ENCODE measurements at regions not wholly inside any gene's neighbourhood (a gene's known extent, or its start where the extent isn't known, plus 50 kb on each side); places are given as distances from the start of the nearest gene placed in this dataset.
A peak's percentile ranks its signal among the peaks of the same experiment; 100 is the strongest.
"Not testable (repeated sequence)": the region's sequence is repeated elsewhere in the genome, so short reads cannot be mapped to it uniquely, and the experiment has no call there.

- no peak for DNase-seq
- in situ Hi-C loops (cut with MboI; ENCODE audit: low pct_unique_long_range_greater_than_20kb, low sequenced_read_pairs), result no loop called here
These were observed 498.7 kb upstream of the PABPC4L start for GRCh38 chr4:134700251-134700650.

- in situ Hi-C loops (cut with MboI; ENCODE audit: low pct_unique_long_range_greater_than_20kb, low sequenced_read_pairs); DNase-seq: not testable (repeated sequence)
These were observed 497.2 kb upstream of the PABPC4L start for GRCh38 chr4:134698831-134699230.

- DNase-seq, result no peak
- in situ Hi-C loops (cut with MboI; ENCODE audit: low pct_unique_long_range_greater_than_20kb, low sequenced_read_pairs), result no loop called here
These were observed 493.8 kb upstream of the PABPC4L start for GRCh38 chr4:134695433-134695832.

GRCh38 chr4:134691915-134692314, 490.3 kb upstream of the PABPC4L start:
- in situ Hi-C loops (cut with MboI; ENCODE audit: low pct_unique_long_range_greater_than_20kb, low sequenced_read_pairs), result no loop called here
- DNase-seq, result no peak

GRCh38 chr4:134687646-134688628, 486.3 kb upstream of the PABPC4L start:
- in situ Hi-C loops (cut with MboI; ENCODE audit: low pct_unique_long_range_greater_than_20kb, low sequenced_read_pairs), result no loop called here
- no peak for DNase-seq

GRCh38 chr4:134677209-134677814, 475.7 kb upstream of the PABPC4L start:
- no peak for DNase-seq
- in situ Hi-C loops (cut with MboI; ENCODE audit: low pct_unique_long_range_greater_than_20kb, low sequenced_read_pairs), result no loop called here

GRCh38 chr4:134668237-134668636, 466.6 kb upstream of the PABPC4L start:
- DNase-seq, result no peak
- in situ Hi-C loops (cut with MboI; ENCODE audit: low pct_unique_long_range_greater_than_20kb, low sequenced_read_pairs), result no loop called here

- in situ Hi-C loops (cut with MboI; ENCODE audit: low pct_unique_long_range_greater_than_20kb, low sequenced_read_pairs), result no loop called here
- DNase-seq, result no peak
These were observed 465.1 kb upstream of the PABPC4L start for GRCh38 chr4:134666640-134667039.

- no peak for DNase-seq
- in situ Hi-C loops (cut with MboI; ENCODE audit: low pct_unique_long_range_greater_than_20kb, low sequenced_read_pairs), result no loop called here
These were observed 463.8 kb upstream of the PABPC4L start for GRCh38 chr4:134665429-134665828.

- no peak for DNase-seq
These were observed 462.2 kb upstream of the PABPC4L start for GRCh38 chr4:134663742-134664141.

GRCh38 chr4:134650461-134650860, 448.9 kb upstream of the PABPC4L start:
- in situ Hi-C loops (cut with MboI; ENCODE audit: low pct_unique_long_range_greater_than_20kb, low sequenced_read_pairs), result no loop called here
- DNase-seq, result no peak

More at GRCh38 chr4:134663742-134664141, 462.2 kb upstream of the PABPC4L start:
- in situ Hi-C loops (cut with MboI; ENCODE audit: low pct_unique_long_range_greater_than_20kb, low sequenced_read_pairs), result no loop called here

GRCh38 chr4:134645778-134646177, 444.2 kb upstream of the PABPC4L start:
- DNase-seq, result no peak
- in situ Hi-C loops (cut with MboI; ENCODE audit: low pct_unique_long_range_greater_than_20kb, low sequenced_read_pairs), result no loop called here

GRCh38 chr4:134636338-134637051, 434.9 kb upstream of the PABPC4L start:
- in situ Hi-C loops (cut with MboI; ENCODE audit: low pct_unique_long_range_greater_than_20kb, low sequenced_read_pairs), result no loop called here
- DNase-seq, result peak; percentile 45

- no peak for DNase-seq
- in situ Hi-C loops (cut with MboI; ENCODE audit: low pct_unique_long_range_greater_than_20kb, low sequenced_read_pairs), result no loop called here
These were observed 432.7 kb upstream of the PABPC4L start for GRCh38 chr4:134634301-134634700.

GRCh38 chr4:134632056-134632455, 430.5 kb upstream of the PABPC4L start:
- no peak for DNase-seq
- in situ Hi-C loops (cut with MboI; ENCODE audit: low pct_unique_long_range_greater_than_20kb, low sequenced_read_pairs), result no loop called here

- in situ Hi-C loops (cut with MboI; ENCODE audit: low pct_unique_long_range_greater_than_20kb, low sequenced_read_pairs), result no loop called here
- no peak for DNase-seq
These were observed 426.5 kb upstream of the PABPC4L start for GRCh38 chr4:134628066-134628465.

GRCh38 chr4:134627366-134627765, 425.8 kb upstream of the PABPC4L start:
- in situ Hi-C loops (cut with MboI; ENCODE audit: low pct_unique_long_range_greater_than_20kb, low sequenced_read_pairs), result no loop called here
- DNase-seq, result no peak

GRCh38 chr4:134624365-134624764, 422.8 kb upstream of the PABPC4L start:
- no peak for DNase-seq
- in situ Hi-C loops (cut with MboI; ENCODE audit: low pct_unique_long_range_greater_than_20kb, low sequenced_read_pairs), result no loop called here

- DNase-seq; in situ Hi-C loops (cut with MboI; ENCODE audit: low pct_unique_long_range_greater_than_20kb, low sequenced_read_pairs): not testable (repeated sequence)
These were observed 421.3 kb upstream of the PABPC4L start for GRCh38 chr4:134622626-134623575.
